AG10803 (cell line): ENCODE measurements at regions not wholly inside any gene's neighbourhood (a gene's known extent, or its start where the extent isn't known, plus 50 kb on each side); places are given as distances from the start of the nearest gene placed in this dataset.

Source experiments
- DNase-seq: peaks from one replicate; pipeline ENCODE4 v3.0.0; 2010; ENCODE audit warnings: low read depth
- H3K4me3 ChIP-seq: 2 replicates; pipeline ENCODE4 v1.5.1; 2011; ENCODE audit warnings: mild to moderate bottlenecking, low read length, control low read depth
- TF ChIP-seq, protein P1 (sequence below): conservative IDR thresholded peaks from 2 replicates; pipeline ENCODE4 v1.5.1; 2011; ENCODE audit warnings: mild to moderate bottlenecking, low read length, control low read depth, inconsistent platforms

DNA sequence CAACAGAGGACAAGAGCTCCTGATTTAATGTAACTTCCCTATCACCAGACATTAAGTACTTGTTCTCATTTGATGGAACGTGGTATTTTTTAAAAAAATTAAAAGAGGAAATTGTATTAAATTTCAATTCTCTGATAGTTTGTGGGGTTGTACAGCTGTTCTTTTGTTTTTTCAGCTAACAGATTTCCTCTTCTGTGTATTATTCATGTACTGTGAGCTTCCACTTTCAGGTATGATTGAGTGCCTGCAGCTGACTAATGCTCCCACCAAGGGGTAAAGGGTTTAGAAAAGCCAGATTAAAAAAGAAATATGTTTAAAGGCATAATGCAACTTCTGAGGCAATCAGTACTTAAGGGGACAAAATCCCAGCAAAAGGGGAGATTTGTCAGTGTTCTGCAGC, 117.7 kb upstream of the ACTBL2 start:
- DNase-seq = no peak
- TF ChIP-seq, protein P1, sequence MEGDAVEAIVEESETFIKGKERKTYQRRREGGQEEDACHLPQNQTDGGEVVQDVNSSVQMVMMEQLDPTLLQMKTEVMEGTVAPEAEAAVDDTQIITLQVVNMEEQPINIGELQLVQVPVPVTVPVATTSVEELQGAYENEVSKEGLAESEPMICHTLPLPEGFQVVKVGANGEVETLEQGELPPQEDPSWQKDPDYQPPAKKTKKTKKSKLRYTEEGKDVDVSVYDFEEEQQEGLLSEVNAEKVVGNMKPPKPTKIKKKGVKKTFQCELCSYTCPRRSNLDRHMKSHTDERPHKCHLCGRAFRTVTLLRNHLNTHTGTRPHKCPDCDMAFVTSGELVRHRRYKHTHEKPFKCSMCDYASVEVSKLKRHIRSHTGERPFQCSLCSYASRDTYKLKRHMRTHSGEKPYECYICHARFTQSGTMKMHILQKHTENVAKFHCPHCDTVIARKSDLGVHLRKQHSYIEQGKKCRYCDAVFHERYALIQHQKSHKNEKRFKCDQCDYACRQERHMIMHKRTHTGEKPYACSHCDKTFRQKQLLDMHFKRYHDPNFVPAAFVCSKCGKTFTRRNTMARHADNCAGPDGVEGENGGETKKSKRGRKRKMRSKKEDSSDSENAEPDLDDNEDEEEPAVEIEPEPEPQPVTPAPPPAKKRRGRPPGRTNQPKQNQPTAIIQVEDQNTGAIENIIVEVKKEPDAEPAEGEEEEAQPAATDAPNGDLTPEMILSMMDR = no peak
- H3K4me3 ChIP-seq = no peak overlapping the region

GRCh38 chr5:57598756-57599155, 116.1 kb upstream of the ACTBL2 start:
- H3K4me3 ChIP-seq = no peak overlapping the region
- peak; percentile 43 for DNase-seq
- TF ChIP-seq, protein P1 = no peak

- no peak overlapping the region for H3K4me3 ChIP-seq
- DNase-seq = no peak
- TF ChIP-seq, protein P1 = no peak
Measured at GRCh38 chr5:57598097-57598496, 115.5 kb upstream of the ACTBL2 start.

GRCh38 chr5:57595523-57595991, 112.9 kb upstream of the ACTBL2 start:
- H3K4me3 ChIP-seq = no peak overlapping the region
- DNase-seq = no peak
- TF ChIP-seq, protein P1 = no peak

DNA sequence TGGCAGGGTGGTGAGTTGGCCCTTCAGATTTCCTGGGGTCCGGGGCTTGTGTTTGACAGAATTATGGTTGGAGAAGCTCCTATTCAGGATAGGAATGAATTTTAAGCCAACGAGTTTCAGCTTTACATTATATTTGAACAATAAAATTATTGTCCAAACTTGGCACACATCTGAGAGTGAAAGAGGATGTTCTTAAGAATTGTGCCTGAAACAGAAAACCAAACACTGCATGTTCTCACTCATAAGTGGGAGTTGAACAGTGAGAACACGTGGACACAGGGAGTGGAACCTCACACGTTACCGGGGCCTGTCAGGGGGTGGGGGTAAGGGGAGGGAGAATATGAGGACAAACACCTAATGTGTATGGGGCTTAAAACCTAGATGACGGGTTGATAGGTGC, 111.8 kb upstream of the ACTBL2 start:
- TF ChIP-seq, protein P1 = no peak
- no peak overlapping the region for H3K4me3 ChIP-seq
- DNase-seq = no peak

DNA sequence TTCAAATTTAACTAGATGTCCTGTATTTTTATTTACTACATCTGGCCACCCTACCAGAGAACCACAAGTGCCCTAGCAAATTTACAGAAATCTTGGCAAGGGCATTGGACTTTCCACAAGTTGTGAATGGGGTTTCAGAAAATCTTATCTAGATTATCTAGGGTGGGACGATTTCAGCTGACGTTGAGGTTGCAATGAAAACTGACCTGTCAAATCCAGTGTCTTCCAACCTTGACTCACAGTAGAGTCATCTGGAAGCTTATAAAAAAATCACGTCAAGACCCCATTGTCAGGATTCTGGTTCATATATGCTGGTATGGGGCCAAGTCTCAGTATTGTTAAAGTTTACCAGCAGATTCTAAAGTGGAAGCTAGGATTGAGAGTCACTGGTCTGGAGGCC, 109.6 kb upstream of the ACTBL2 start:
- TF ChIP-seq, protein P1 = no peak
- no peak overlapping the region for H3K4me3 ChIP-seq
- no peak for DNase-seq

- no peak for DNase-seq
- TF ChIP-seq, protein P1 = no peak
- no peak overlapping the region for H3K4me3 ChIP-seq
Measured at GRCh38 chr5:57586649-57587048, 104.0 kb upstream of the ACTBL2 start.
